B cell (primary cell): ENCODE measurements at regions not wholly inside any gene's neighbourhood (a gene's known extent, or its start where the extent isn't known, plus 50 kb on each side); places are given as distances from the start of the nearest gene placed in this dataset.
"Not testable (repeated sequence)": the region's sequence is repeated elsewhere in the genome, so short reads cannot be mapped to it uniquely, and the experiment has no call there.

Source experiments
- EZH2 ChIP-seq: IDR thresholded peaks from 2 replicates; pipeline ENCODE4 v1.6.1; 2012; ENCODE audit warnings: borderline replicate concordance, low read depth, mild to moderate bottlenecking, moderate library complexity, low read length; ENCODE audit not compliant: insufficient read depth, poor library complexity, severe bottlenecking
- TF ChIP-seq, protein P1 (sequence below): fragments of 200-600 bp; IDR thresholded peaks from one replicate; pipeline ENCODE4 v1.8.0; 2022; ENCODE audit warnings: antibody characterized with exemption, mild to moderate bottlenecking

DNA sequence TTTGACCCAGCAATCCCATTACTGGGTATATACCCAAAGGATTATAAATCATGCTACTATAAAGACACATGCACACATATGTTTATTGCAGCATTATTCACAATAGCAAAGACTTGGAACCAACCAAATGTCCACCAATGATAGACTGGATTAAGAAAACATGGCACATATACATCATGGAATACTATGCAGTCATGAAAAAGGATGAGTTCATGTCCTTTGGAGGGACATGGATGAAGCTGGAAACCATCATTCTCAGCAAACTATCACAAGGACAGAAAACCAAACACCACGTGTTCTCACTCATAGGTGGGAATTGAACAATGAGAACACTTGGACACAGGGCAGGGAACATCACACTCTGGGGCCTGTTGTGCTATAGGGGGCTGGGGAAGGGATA, 326.9 kb downstream of the INSIG2 start:
- TF ChIP-seq, protein P1, sequence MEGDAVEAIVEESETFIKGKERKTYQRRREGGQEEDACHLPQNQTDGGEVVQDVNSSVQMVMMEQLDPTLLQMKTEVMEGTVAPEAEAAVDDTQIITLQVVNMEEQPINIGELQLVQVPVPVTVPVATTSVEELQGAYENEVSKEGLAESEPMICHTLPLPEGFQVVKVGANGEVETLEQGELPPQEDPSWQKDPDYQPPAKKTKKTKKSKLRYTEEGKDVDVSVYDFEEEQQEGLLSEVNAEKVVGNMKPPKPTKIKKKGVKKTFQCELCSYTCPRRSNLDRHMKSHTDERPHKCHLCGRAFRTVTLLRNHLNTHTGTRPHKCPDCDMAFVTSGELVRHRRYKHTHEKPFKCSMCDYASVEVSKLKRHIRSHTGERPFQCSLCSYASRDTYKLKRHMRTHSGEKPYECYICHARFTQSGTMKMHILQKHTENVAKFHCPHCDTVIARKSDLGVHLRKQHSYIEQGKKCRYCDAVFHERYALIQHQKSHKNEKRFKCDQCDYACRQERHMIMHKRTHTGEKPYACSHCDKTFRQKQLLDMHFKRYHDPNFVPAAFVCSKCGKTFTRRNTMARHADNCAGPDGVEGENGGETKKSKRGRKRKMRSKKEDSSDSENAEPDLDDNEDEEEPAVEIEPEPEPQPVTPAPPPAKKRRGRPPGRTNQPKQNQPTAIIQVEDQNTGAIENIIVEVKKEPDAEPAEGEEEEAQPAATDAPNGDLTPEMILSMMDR: not testable (repeated sequence)
- TF ChIP-seq EZH2: not testable (repeated sequence)
